Endothelial cell of umbilical vein (primary cell): ENCODE measurements at regions not wholly inside any gene's neighbourhood (a gene's known extent, or its start where the extent isn't known, plus 50 kb on each side); places are given as distances from the start of the nearest gene placed in this dataset.

Source experiments
- BruUV-seq: library from RNA; stranded (reverse); fragments of 400-500 nt; replicated peaks from 2 replicates; lab custom pipeline; 2021; lab: Mats Ljungman, UMichigan
- CTCF ChIA-PET: fragments of 300-600, 350-600 bp; sonication (Branson Sonifier 250); formaldehyde crosslinking; loops from one replicate; lab custom pipeline; 2021; ENCODE audit warnings: antibody characterized with exemption, inconsistent platforms; lab: Charles Lee
- POLR2A ChIA-PET: fragments of 300-600, 350-600 bp; sonication (Branson Sonifier 250); formaldehyde crosslinking; loops from one replicate; lab custom pipeline; 2021; ENCODE audit warnings: antibody characterized with exemption, inconsistent platforms; lab: Charles Lee
- DNase-seq: peaks from one replicate; pipeline ENCODE4 v3.0.0-alpha.2; 2011; ENCODE audit warnings: low read depth, low spot score
- FAIRE-seq: peaks from 2 replicates; lab custom pipeline; 2011; peaks lifted over from hg19 to GRCh38; lab: Jason Lieb, UNC
- H2AFZ ChIP-seq: 2 replicates; pipeline ENCODE4 v1.6.0; 2012; ENCODE audit warnings: low read depth, low read length, control low read depth, inconsistent platforms
- H3K27ac ChIP-seq: 2 replicates; pipeline ENCODE4 v1.5.1; 2011; ENCODE audit warnings: low read depth, mild to moderate bottlenecking, control low read depth, low read length, moderate library complexity; ENCODE audit not compliant: insufficient read depth
- H3K27me3 ChIP-seq, 2 experiments: 2 replicates each; pipeline versions ENCODE4 v1.6.0 to v1.6.1; 2011; ENCODE audit warnings: low read length in 2 of 2, mixed read lengths in 1 of 2; ENCODE audit not compliant: control insufficient read depth in 2 of 2, insufficient read depth in 2 of 2
- H3K36me3 ChIP-seq, 2 experiments: 2 replicates in 1 of 2; 3 replicates in 1 of 2; pipeline ENCODE4 v1.5.1; 2011; ENCODE audit warnings: low read length in 2 of 2, mild to moderate bottlenecking in 1 of 2, moderate library complexity in 1 of 2; ENCODE audit not compliant: control insufficient read depth in 2 of 2, insufficient read depth in 2 of 2; ENCODE audit errors: extremely low read depth in 1 of 2
- H3K4me1 ChIP-seq: 3 replicates; pipeline ENCODE4 v1.5.1; 2011; ENCODE audit warnings: mild to moderate bottlenecking, low read length; ENCODE audit not compliant: control insufficient read depth, insufficient read depth; ENCODE audit errors: extremely low read depth
- H3K4me2 ChIP-seq: 2 replicates; pipeline ENCODE4 v1.6.1; 2011; ENCODE audit warnings: low read length, control low read depth, mixed read lengths; ENCODE audit not compliant: insufficient read depth
- H3K4me3 ChIP-seq, 3 experiments: fragments of 200-600 bp in 1 of 3; sonication (generic), shearing (Covaris generic) in 1 of 3; replicated peaks in 1 of 3; 2 replicates each; pipeline ENCODE4 v1.5.1; 2011 to 2016; ENCODE audit warnings: control low read depth in 3 of 3, low read length in 3 of 3, mild to moderate bottlenecking in 2 of 3, inconsistent platforms in 1 of 3, low read depth in 1 of 3, moderate library complexity in 1 of 3; ENCODE audit not compliant: insufficient read depth in 1 of 3
- H3K79me2 ChIP-seq: 2 replicates; pipeline ENCODE4 v1.6.0; 2012; ENCODE audit warnings: low read length, inconsistent platforms; ENCODE audit not compliant: control insufficient read depth, insufficient read depth
- H3K9ac ChIP-seq: replicated peaks from 2 replicates; pipeline ENCODE3; 2011; ENCODE audit warnings: low read length, control low read depth; ENCODE audit not compliant: insufficient read depth; ENCODE audit errors: extremely low read depth
- H3K9me1 ChIP-seq: replicated peaks from 3 replicates; pipeline ENCODE4 v1.6.0; 2011; ENCODE audit warnings: mild to moderate bottlenecking, low read length; ENCODE audit not compliant: control insufficient read depth, insufficient read depth; ENCODE audit errors: extremely low read depth
- H3K9me3 ChIP-seq: replicated peaks from 2 replicates; pipeline ENCODE4 v1.5.1; 2012; ENCODE audit warnings: low read length, inconsistent platforms; ENCODE audit not compliant: control insufficient read depth, insufficient read depth
- H4K20me1 ChIP-seq: replicated peaks from 2 replicates; pipeline ENCODE3; 2011; ENCODE audit warnings: mild to moderate bottlenecking, low read length; ENCODE audit not compliant: control insufficient read depth, insufficient read depth; ENCODE audit errors: extremely low read depth
- CTCF ChIP-seq, 2 donors: IDR thresholded peaks; 1 replicate in 1 of 2; 2 replicates in 1 of 2; pipeline ENCODE4 v1.5.1; 2011; ENCODE audit warnings: low read length in 2 of 2, mild to moderate bottlenecking in 2 of 2, moderate library complexity in 2 of 2, control low read depth in 1 of 2, inconsistent platforms in 1 of 2, low read depth in 1 of 2; ENCODE audit not compliant: insufficient read depth in 1 of 2; ENCODE audit errors: extremely low read depth in 1 of 2
- FOS ChIP-seq: IDR thresholded peaks from 2 replicates; pipeline ENCODE4 v1.6.1; 2011; ENCODE audit warnings: mild to moderate bottlenecking, low read length, moderate library complexity, borderline replicate concordance; ENCODE audit not compliant: insufficient read depth
- GATA2 ChIP-seq: IDR thresholded peaks from 2 replicates; pipeline ENCODE4 v1.7.0; 2011; ENCODE audit warnings: low read depth, mild to moderate bottlenecking, moderate library complexity, mixed read lengths, low read length; ENCODE audit not compliant: insufficient read length, insufficient read depth
- JUN ChIP-seq: IDR thresholded peaks from 2 replicates; pipeline ENCODE4 v1.6.1; 2011; ENCODE audit warnings: borderline replicate concordance, low read depth; ENCODE audit not compliant: insufficient read length, insufficient read depth
- MYC ChIP-seq: IDR thresholded peaks from one replicate; pipeline ENCODE4 v1.6.1; 2011; ENCODE audit warnings: mild to moderate bottlenecking, low read depth, low read length
- dilution Hi-C: fragments of 300-500 bp; cut with MboI; formaldehyde crosslinking; loops from one replicate; pipeline ENCODE4 v1.15.0; 2019; ENCODE audit warnings: low sequenced_read_pairs; ENCODE audit not compliant: extremely low pct_ligation_motif_present
- intact Hi-C: fragments of 100-400 bp; cut with micrococcal nuclease; formaldehyde crosslinking; loops from one replicate; pipeline ENCODE4 v1.10.0; 2022

DNA sequence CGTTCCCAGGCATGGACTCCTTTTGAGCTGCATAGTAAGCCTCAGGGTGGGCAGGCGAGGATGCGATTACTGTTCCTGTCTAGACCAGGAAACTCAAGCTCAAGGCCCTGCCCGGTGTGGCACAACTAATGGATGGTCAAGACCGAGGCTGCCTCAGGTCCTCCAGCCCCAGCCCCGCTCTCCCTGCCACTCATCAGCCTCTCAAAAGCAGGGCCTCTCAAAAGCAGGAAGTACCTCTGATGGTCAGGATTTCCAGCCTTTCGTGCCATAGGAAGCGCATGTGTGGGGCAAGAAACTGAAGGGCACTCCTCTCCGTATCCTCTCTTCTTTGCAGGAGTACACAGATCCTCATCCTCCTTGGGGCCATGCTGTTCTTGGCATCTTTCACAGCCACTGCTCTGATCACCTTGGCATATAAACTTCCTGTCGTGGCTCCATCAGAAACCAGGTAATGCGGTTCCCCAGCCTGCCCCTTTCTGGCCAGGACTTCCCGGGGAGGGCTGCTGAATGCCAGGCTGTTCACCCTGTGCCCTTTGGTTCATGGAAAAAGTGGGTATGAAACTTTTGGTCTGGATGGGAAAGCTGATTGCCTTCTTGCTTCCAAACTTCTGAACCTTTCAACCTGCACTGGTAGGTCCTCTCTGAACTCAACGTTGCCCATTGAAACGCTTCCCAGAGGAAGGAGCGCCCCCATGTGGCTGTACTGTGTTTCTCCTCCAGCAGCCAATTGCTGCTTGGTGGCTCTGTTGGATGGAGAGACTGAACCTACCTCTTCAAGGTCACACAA lies 82.8 kb upstream of the SEC11C start:
- no peak for TF ChIP-seq GATA2
- no peak for TF ChIP-seq FOS
- no peak for TF ChIP-seq JUN
- TF ChIP-seq MYC: no peak
- peak; percentile 77 to 87 for TF ChIP-seq CTCF (IDR thresholded peaks at IDR 0.05; ENCODE audit: extremely low read depth in 1 of 2, insufficient read depth in 1 of 2, low read depth in 1 of 2, low read length in 2 of 2)
- Histone ChIP-seq H4K20me1 (no peaks in the 10 kb centered on the region), H3K27me3 (peaks cover 0 to 3% of the 10 kb centered on the region in 2 experiments), H3K9me1 (no peaks in the 10 kb centered on the region), H3K27ac (no peak overlapping the region), H3K4me1 (no peaks in the 10 kb centered on the region), H3K9ac (no peak overlapping the region), H3K36me3 (no peaks in the 10 kb centered on the region), H3K9me3 (no peaks in the 10 kb centered on the region), H2AFZ (no peak overlapping the region), H3K4me2 (no peak overlapping the region), H3K4me3 (no peak overlapping the region), H3K79me2 (no peaks in the 10 kb centered on the region)
- peak; percentile 76 for DNase-seq
- no TSS peak for BruUV-seq
- intact Hi-C loops (loop anchor here (1.0 to 2.0 kb wide), 5 partner anchors 64 to 289 kb away; partner anchors contain the start of gene ZNF532), dilution Hi-C loops (loop anchor here (25.0 kb wide), 1 partner anchor 270 kb away; no protein-coding TSS in a partner anchor)
- peak; percentile 70 for FAIRE-seq
- ChIA-PET CTCF (interaction anchor here (0.6 to 18.8 kb wide), 8 partner anchors 9 to 282 kb away, joined by 3 to 994 read pairs (median 3); no protein-coding TSS in a partner anchor), POLR2A (no interaction called here)
